HPDE6-E6E7 (cell line): ENCODE measurements at regions not wholly inside any gene's neighbourhood (a gene's known extent, or its start where the extent isn't known, plus 50 kb on each side); places are given as distances from the start of the nearest gene placed in this dataset.
"Not testable (repeated sequence)": the region's sequence is repeated elsewhere in the genome, so short reads cannot be mapped to it uniquely, and the experiment has no call there.

Experiments
- DNase-seq: peaks from one replicate; pipeline ENCODE4 v3.0.0; 2011; ENCODE audit warnings: missing footprints; ENCODE audit errors: extremely low spot score

GRCh38 chr13:90447034-90447733 is 900.3 kb upstream of the MIR17HG start:
- DNase-seq: no peak

DNA sequence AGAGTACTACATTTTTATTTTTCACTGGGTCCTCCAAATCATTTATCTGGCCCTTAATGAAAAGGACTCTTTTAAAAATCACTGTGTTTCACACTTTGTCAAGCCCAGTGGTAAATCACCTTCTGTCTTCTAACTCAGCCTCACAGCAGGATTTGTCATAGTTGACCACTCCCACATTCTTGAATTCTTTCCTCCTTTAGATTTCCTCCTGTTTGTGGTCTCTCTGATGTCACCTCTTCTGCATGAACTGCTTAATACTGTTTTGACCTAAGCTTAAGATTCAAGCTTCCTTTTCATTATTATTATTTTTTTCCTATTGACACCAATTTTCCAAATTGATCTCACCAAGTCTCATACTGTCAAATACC is 899.8 kb upstream of the MIR17HG start:
- peak; percentile 4 for DNase-seq

- no peak for DNase-seq
Observed at GRCh38 chr13:90448466-90449037, 898.9 kb upstream of the MIR17HG start.

DNA sequence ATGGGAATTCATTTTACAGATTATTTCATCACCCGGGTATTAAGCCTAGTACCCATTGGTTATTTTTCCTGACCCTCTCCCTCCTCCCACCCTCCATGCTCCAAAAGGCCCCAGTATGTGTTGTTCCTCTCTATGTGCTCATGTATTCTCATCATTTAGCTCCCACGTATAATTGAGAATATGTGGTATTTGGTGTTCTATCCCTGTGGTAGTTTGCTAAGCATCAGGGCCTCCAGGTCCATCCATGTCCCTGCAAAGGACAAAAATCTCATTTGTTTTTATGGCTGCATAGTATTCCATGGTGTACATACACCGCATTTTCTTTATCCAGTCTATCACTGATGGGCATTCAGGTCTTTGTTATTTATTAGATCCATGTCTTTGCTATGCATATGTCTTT is 894.1 kb upstream of the MIR17HG start:
- no peak for DNase-seq

GRCh38 chr13:90454002-90454636 is 893.4 kb upstream of the MIR17HG start:
- no peak for DNase-seq

DNA sequence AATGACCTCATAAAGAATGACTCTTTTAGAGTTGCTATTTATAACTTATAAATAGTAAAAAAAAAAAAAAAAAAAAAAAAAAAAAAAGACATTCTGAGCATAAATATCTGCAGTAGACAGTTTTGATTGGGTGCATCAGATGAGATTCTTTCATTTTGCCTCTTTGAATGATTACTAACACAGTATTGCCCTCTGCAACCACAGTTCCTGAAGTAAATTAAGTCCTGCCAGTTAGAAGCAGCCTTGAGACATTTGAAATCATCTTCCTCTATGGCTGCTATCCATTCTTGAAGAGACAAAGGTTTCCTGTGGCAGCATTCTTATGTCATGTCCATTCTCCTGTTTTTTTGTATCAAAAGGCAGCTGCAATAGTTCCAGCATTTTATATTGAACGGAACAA is 892.4 kb upstream of the MIR17HG start:
- DNase-seq: no peak

DNA sequence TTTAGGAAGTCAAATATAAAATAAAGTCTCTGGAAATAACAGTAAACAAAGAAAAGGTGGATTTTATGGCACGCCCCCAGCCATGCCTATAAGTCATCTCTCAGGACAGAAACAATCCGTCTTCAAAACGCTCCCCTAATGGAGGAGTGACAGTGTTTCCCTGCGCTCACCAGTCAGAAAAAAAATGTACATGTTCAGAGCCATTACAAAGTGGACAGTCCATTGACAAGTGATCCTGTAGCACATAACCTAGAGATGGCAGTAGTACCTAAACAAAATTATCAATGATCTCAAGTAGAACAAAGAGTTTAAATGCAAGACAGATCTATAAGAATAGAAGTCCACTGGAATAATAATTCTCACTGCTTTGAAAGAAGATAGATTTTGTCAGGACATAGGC is 891.7 kb upstream of the MIR17HG start:
- DNase-seq: no peak

GRCh38 chr13:90461398-90461797 is 886.1 kb upstream of the MIR17HG start:
- DNase-seq: no peak

DNA sequence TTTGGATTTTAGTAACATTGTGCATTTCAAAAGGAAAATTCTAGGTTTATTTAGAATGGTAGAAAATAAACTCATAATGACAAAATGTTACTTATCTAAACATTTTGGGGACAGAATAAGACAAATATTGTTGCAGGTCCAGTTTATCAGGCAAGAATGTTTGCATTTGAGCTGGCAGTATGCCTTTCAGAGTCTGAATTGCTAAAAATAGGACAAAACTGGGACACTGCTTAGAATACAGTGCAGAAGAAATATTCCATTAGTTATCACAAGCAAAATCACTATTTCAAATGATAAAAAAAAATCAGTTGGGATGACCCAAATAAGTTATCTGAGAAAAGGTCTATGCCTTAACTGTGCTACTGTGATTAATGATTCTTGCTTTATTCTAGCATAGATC is 870.3 kb upstream of the MIR17HG start:
- no peak for DNase-seq

DNA sequence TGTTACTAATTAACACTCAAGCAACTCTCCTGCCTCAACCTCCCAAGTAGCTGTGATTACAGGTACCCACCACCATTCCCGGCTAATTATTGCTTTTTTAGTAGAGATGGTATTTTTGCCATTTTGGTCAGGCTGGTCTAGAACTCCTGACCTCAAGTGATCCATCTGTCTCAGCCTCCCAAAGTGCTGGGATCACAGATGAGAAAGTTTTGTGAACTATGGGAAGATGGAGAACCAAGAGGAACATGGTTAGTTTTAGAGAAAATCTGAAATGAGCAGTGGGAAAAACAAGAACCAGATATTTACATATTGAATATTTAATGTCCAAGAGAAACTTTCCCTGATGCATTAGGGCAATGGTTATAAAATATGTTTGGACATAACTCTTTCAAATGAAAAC is 863.6 kb upstream of the MIR17HG start:
- DNase-seq: no peak

DNA sequence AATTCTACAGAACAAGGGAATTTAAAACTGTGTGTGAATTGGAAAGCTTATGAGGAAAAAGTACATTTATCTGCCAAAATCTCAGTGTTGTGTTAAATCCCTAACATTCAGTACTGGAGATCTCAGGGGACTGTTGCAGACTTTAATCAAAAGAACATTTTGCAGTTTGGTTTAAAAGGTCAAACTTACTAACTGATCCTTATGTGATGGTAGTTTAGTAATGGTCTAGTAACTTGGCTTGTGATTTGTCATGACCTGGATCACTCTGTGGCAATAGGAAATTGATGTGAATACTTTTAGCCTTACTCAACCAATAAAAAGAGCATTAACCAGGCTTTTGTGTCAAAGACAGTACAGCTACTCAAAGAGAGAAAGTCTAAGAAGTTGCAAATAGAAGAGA is 862.1 kb upstream of the MIR17HG start:
- DNase-seq: no peak

GRCh38 chr13:90492872-90493271 is 854.6 kb upstream of the MIR17HG start:
- no peak for DNase-seq

- DNase-seq: no peak
Observed at GRCh38 chr13:90493667-90494066, 853.8 kb upstream of the MIR17HG start.

DNA sequence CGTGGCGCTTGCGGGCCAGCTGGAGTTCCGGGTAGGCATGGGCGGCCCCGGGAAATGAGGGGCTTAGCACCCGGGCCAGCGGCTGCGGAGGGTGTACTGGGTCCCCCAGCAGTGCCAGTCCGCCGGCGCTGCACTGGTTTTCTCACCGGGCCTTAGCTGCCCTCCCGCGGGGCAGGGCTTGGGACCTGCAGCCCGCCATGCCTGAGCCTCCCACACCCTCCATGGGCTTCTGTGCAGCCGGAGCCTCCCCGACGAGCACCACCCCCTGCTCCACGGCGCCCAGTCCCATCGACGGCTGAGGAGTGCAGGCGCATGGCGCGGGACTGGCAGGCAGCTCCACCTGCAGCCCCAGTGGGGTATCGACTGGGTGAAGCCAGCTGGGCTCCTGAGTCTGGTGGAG is 852.6 kb upstream of the MIR17HG start:
- not testable (repeated sequence) for DNase-seq

GRCh38 chr13:90498096-90498495 is 849.4 kb upstream of the MIR17HG start:
- no peak for DNase-seq

GRCh38 chr13:90498816-90499215 is 848.7 kb upstream of the MIR17HG start:
- DNase-seq: no peak

DNA sequence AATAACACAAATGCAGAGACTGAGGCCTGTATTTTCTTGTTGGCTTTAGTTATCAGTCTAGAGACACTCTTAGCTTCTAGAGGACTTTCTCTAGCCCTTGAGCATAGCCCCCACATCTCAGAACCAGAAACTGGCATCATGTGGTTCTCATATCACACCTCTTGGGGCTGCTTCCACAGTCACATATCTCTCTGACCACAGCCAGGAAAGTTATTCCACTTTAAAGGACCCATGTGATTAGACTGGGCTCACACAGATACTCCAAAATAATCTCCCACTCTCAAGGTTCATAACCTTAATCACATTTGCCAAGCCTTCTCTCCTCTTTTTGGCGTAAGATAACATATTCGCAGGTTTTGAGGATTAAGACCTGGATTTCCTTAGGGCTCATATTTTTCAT is 846.9 kb upstream of the MIR17HG start:
- DNase-seq: no peak

GRCh38 chr13:90502153-90502552 is 845.3 kb upstream of the MIR17HG start:
- DNase-seq: no peak

DNA sequence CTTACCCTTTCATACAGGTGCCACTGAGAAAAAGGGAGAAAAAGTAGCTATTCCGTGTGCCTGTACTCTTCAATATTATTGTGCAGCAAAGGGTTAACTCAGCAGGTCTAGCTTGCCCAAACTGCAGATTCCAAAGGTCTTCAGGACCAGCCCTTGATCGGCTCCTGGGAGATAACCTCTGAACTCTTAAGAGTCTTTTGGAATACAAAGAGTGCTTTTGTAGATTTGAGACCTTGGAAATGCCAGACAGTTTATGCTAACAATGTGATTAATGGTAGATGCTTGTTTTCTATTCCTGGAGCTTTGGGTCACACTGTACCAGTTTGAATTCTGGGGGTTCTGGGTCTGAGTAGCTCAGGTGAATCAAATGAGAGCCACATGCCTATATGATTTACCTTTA is 844.7 kb upstream of the MIR17HG start:
- no peak for DNase-seq

DNA sequence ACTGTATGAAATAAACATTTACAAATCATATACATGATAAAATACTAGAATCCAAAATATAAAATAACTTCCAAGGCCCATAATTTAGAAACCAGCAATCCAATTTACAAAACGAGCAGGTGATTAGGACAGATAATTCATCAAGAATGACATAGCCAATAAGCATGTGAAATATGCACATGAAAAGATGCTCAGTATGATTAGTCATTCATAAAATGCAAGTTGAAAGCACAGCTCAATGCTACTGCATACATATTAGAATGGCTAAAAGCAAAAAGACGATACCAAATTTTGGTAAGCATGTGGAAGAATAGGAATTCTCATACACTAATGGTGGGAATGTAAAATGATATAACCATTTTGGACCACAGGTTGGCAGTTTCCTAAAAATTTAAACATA is 837.2 kb upstream of the MIR17HG start:
- DNase-seq: no peak

DNA sequence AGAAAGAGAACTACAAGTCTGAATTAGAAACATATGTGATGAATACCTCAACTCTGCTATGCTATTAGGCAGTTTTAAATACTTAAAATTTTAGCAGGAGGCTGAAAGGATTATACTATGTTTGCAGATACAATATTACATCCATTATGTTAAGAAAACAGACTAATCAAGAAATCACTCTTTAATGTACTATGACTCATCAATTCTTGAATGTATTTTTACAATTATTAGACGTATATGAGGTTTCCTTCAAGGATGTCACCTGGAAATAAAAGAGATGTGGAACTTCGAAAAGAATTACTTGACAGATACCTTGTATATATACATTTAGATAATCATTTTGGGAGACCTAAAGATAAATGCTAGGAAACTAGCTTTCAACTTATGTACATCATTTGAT is 835.6 kb upstream of the MIR17HG start:
- DNase-seq: no peak

- DNase-seq: not testable (repeated sequence)
Observed at GRCh38 chr13:90514712-90515111, 832.8 kb upstream of the MIR17HG start.

- DNase-seq: no peak
Observed at GRCh38 chr13:90518417-90518816, 829.1 kb upstream of the MIR17HG start.

DNA sequence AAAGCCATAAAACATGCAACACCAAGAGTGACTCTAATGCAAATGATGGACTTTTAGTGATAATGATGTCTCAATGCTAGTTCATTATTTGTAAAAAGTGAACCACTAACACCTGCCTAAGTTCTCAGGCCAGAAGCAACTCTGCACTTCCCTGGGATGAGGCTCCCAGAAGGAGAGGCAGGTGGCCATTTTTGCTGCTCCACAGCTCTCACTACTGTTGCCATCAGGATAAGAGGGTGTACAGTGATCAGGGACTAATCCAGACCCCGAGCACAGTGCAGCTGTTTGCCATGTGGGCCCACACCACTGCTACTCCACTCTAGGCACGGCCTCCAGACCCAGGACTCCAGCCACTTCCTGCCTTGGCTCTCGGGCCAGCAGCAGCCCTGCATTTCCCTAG is 828.3 kb upstream of the MIR17HG start:
- no peak for DNase-seq
